Neutrophil (primary cell): ENCODE measurements at regions not wholly inside any gene's neighbourhood (a gene's known extent, or its start where the extent isn't known, plus 50 kb on each side); places are given as distances from the start of the nearest gene placed in this dataset.

ENCODE experiments used
- H3K27ac ChIP-seq: fragments of 200-600 bp; sonication (generic); 2 replicates; pipeline ENCODE4 v1.5.1; 2016; ENCODE audit warnings: mild to moderate bottlenecking, moderate library complexity
- H3K27me3 ChIP-seq: fragments of 200-600 bp; sonication (generic); 2 replicates; pipeline ENCODE4 v1.6.0; 2016; ENCODE audit warnings: mild to moderate bottlenecking
- H3K36me3 ChIP-seq: fragments of 200-600 bp; sonication (generic); 2 replicates; pipeline ENCODE4 v1.5.1; 2017
- H3K4me1 ChIP-seq, 2 experiments: fragments of 200-600 bp in 1 of 2; sonication (generic) in 1 of 2; 1 replicate in 1 of 2; 2 replicates in 1 of 2; pipeline versions ENCODE4 v1.5.1 to v1.6.1; 2013 to 2016; ENCODE audit warnings: low read depth in 1 of 2, low read length in 1 of 2, mild to moderate bottlenecking in 1 of 2, moderate library complexity in 1 of 2; ENCODE audit not compliant: control insufficient read depth in 1 of 2, insufficient read depth in 1 of 2
- H3K4me3 ChIP-seq, 2 experiments: fragments of 200-600 bp in 1 of 2; sonication (generic) in 1 of 2; 1 replicate in 1 of 2; 2 replicates in 1 of 2; pipeline ENCODE4 v1.5.1; 2013 to 2016; ENCODE audit warnings: low read depth in 1 of 2, low read length in 1 of 2, mild to moderate bottlenecking in 1 of 2, moderate library complexity in 1 of 2
- H3K9me3 ChIP-seq: fragments of 200-600 bp; sonication (generic); 2 replicates; pipeline ENCODE4 v1.5.1; 2016
- CTCF ChIP-seq: fragments of 200-600 bp; sonication (generic); IDR thresholded peaks from 2 replicates; pipeline ENCODE4 v1.5.1; 2016; ENCODE audit warnings: antibody characterized with exemption

GRCh38 chr7:113796557-113796956, 122.3 kb downstream of the PPP1R3A start:
- no peak overlapping the region for H3K27ac ChIP-seq
- no peaks in the 10 kb centered on the region for H3K9me3 ChIP-seq
- no peak overlapping the region for H3K4me3 ChIP-seq
- no peaks in the 10 kb centered on the region for H3K27me3 ChIP-seq
- TF ChIP-seq CTCF, result no peak
- H3K36me3 ChIP-seq, result no peaks in the 10 kb centered on the region
- peaks cover 0 to 5% of the 10 kb centered on the region in 2 experiments for H3K4me1 ChIP-seq

DNA sequence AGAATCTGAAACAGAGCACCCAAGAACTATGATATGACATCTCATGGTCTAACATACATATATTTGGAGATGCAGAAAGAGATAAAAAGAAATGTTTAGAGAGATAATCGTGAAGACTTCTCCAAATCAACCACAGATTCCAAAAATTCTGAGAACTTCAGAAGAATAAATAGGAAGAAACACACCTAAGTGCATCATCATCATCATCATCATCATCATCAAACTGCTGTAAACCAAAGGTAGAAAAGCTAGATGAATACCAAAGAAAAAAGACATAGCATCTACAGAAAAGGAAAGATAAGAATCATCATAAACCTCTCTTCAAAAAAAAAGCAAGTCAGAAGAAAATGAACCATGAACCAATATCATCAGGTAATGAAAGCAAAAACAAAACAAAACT, 124.2 kb downstream of the PPP1R3A start:
- H3K4me3 ChIP-seq, result no peak overlapping the region
- no peak for TF ChIP-seq CTCF
- no peaks in the 10 kb centered on the region for H3K36me3 ChIP-seq
- H3K9me3 ChIP-seq, result no peaks in the 10 kb centered on the region
- peaks cover 0 to 5% of the 10 kb centered on the region in 2 experiments for H3K4me1 ChIP-seq
- no peaks in the 10 kb centered on the region for H3K27me3 ChIP-seq
- no peak overlapping the region for H3K27ac ChIP-seq

DNA sequence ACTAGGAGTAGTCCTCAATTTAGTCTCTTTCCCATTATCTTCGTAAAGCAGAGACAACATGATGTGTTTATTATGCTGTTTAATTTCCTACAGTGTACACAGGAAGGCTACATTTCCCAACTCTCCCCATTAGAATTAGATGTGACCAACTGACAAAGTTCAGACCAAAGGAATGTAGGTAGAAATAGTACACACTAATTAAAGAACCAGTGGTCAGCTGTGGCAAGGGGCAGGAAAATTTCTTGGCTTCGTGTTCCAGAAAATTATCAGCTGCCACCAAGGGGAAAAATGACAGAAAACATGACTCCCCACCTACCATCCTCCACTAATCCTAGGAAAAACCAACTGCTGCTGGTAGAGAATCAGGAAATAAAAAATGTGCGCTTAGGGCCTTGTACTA, 125.6 kb downstream of the PPP1R3A start:
- H3K4me3 ChIP-seq, result no peak overlapping the region
- no peaks in the 10 kb centered on the region for H3K27me3 ChIP-seq
- H3K4me1 ChIP-seq, result peaks cover 0 to 5% of the 10 kb centered on the region in 2 experiments
- TF ChIP-seq CTCF, result no peak
- no peak overlapping the region for H3K27ac ChIP-seq
- no peaks in the 10 kb centered on the region for H3K36me3 ChIP-seq
- no peaks in the 10 kb centered on the region for H3K9me3 ChIP-seq

DNA sequence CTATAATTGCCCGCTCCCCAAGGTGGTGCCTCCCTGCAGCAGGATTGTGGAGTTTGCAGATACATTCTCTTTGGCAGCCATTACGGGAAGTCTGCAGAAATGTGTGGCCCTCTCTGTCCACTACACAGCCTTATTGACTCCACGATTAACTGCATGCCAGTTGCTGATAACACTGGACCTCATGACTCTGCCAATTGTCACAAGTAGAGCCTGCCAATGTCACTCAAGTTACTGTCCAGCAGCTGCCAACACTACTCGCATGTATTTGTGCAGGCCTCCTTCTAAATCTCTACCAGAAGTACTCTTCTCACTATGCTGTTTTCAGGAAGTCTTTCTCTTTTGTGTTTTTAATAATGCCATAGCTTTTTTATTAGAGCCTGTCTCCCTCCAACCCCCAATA, 128.8 kb downstream of the PPP1R3A start:
- no peak overlapping the region for H3K27ac ChIP-seq
- no peaks in the 10 kb centered on the region for H3K27me3 ChIP-seq
- TF ChIP-seq CTCF, result no peak
- no peak overlapping the region for H3K4me3 ChIP-seq
- no peaks in the 10 kb centered on the region for H3K9me3 ChIP-seq
- H3K4me1 ChIP-seq, result no peaks in the 10 kb centered on the region
- H3K36me3 ChIP-seq, result no peaks in the 10 kb centered on the region

- TF ChIP-seq CTCF, result no peak
- no peaks in the 10 kb centered on the region for H3K9me3 ChIP-seq
- H3K27me3 ChIP-seq, result no peaks in the 10 kb centered on the region
- no peak overlapping the region for H3K27ac ChIP-seq
- H3K4me3 ChIP-seq, result no peak overlapping the region
- H3K4me1 ChIP-seq, result no peaks in the 10 kb centered on the region
- no peaks in the 10 kb centered on the region for H3K36me3 ChIP-seq
Observed at GRCh38 chr7:113787106-113787505, 131.7 kb downstream of the PPP1R3A start.

GRCh38 chr7:113784956-113785355, 133.9 kb downstream of the PPP1R3A start:
- no peak overlapping the region for H3K4me3 ChIP-seq
- no peak overlapping the region for H3K27ac ChIP-seq
- H3K27me3 ChIP-seq, result no peaks in the 10 kb centered on the region
- no peak for TF ChIP-seq CTCF
- no peaks in the 10 kb centered on the region for H3K36me3 ChIP-seq
- no peaks in the 10 kb centered on the region for H3K9me3 ChIP-seq
- no peaks in the 10 kb centered on the region for H3K4me1 ChIP-seq
